Muscle of back (tissue), 3 donors: ENCODE measurements at regions not wholly inside any gene's neighbourhood (a gene's known extent, or its start where the extent isn't known, plus 50 kb on each side); places are given as distances from the start of the nearest gene placed in this dataset.
"Not testable (repeated sequence)": the region's sequence is repeated elsewhere in the genome, so short reads cannot be mapped to it uniquely, and the experiment has no call there.

ENCODE experiments used
- DNase-seq, 3 donors: peaks; one replicate each; pipeline versions ENCODE4 v3.0.0 to v3.0.0-alpha.2; 2013

DNA sequence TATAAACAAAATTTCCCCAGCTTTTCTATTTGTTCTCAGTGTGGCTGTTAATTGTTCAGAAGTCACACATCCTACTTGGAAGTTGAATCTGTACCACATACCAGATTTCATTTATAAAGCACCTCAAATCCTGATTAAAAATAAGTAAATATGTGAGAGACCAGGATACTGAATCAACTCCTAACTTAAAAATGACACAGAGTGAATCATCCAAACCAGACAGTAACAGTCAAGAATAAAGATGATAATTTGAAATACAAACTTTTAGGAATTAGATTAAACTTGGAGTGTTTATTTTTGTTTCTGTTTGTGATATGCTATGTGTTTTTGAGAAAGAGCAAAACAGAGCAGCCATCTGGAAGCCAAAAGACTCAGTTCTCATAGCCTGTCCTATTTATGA, 633.2 kb upstream of the RORB start:
- no peak for DNase-seq

DNA sequence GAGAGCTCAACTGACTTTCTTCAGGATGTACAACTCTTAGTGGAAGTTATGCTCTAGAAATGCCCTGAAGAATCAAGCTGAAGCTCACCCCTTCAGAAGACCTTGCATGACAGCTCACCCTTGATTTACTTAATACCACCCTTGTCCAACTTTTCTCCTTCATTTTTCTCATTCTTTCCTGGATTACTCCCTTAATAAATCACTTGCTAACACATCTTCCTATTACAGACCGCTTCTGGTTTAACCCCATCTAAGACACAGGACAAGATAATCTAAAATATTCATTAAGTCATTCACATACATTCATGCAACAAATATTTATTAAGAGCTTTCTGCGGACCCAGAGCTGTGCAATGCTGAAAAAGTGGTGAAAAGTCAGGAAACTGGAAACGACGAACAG, 630.7 kb upstream of the RORB start:
- DNase-seq = no peak

DNA sequence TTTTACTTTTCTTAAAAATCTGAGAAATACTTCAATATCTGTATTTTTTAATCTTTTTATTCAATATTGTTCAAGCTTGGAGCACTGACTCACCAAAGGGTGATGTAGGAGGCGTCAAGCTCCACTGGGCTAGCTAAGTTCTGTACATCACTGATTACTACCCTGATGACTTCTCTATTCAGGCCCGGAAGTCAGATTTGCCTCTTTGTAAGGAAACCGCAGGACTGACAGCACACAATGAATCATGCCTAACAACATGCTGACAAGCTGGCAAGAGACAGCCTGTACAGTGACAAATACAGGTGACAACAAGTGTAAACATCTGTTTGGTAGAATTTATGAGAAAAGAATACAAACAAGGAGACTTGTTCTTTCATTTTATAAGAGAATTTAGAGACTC, 627.9 kb upstream of the RORB start:
- peak in 2 of 3 donors; percentile 0 to 1 for DNase-seq

DNA sequence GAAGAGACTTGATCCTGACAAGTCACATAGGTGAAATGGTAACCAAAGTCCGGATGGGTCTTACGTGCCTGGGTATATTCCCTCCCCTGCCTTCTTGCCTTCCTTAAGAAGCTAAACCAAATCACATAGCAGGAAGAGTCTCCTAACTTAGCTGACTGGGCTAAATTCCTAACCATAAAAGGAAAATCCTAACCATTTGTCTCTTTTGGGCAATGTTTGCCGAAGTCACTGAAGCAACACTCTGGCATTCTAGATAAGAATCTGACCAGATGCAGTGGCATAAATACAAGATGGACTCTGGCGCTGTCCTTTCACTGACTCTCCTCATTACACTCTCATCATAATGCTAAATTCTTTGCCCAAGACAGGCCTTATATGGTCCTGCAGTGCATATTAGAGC, 625.5 kb upstream of the RORB start:
- DNase-seq = no peak

DNA sequence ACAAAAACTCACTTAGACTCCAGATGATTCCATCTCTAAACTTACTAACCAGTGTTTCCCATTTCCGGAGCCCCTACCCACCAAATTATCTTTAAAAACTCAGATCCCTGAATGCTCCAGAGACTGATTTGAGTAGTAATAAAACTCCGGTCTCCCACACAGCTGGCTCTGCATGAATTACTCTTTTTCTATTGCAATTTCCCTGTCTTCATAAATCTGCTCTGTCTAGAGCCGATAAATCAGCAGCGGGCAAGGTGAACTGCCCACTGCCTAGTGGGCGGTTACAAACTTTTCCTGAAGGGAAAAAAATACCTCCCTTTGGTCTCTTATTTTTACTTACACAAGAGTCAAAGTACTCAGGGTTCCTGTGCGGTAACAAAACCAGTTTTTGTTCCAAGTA, 624.4 kb upstream of the RORB start:
- no peak for DNase-seq

DNA sequence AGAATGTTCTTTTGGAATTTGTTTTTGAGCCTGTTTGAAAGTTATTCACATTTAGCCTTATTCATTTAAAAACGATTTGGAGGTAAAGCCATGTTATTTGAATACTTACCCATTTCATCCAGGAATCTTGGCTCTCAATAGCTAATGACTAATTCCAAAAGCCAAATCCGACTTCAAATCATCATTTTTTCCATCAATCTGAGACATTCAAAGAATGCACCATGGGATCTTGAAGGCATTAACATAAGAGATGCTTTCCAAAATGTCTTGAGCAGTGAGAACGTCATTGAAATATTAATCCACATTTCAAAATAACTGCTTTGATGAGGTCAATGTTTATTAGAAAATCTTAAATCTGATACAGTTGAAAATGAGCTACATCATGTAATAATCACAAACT, 617.0 kb upstream of the RORB start:
- peak; percentile 9 to 56 (median 49) for DNase-seq

DNA sequence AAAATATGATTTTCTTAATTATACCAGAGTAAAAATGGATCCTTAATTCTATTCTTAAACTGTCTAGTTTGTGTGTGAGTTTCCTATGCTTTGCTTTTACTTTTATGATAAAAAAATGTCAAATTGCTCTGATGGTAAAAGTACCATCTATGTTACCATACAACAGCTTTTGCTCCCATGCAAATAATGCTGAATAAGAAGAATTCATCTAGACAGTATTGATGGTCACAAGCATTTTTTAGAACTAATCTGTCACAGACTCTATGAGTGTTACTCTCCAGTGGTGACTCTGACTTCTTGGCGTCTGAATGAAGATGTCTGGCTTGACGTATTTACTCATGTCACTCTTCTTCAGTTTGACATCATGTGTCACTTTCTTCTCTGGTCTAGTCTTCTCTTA, 608.1 kb upstream of the RORB start:
- DNase-seq = no peak

DNA sequence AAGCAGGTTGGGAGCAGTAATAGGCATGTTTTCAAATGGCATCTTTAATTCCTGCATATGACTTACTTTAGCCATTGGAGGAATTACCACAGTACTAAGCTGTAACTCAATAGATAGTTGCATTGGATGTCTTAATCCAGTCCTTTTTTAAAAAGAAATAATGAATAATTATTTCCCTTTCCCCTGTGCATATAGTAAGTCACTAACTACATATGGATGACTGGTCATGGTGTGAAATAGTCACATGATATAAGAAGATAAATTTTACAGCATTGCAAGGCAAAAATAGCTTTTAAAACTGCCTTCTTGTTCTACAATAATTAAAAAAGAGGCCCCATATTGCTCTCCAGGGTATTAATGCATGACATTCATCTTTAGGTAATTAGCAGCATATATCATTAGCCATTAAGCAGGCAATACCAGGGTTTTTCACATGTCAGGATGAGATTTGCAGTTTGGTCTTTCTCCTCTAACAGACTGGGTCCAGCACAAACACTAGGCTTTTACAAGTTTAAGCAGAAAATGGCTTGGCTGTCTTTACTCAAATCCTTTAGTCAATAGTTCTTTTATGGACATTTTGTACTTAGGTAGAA, 606.4 kb upstream of the RORB start:
- no peak for DNase-seq

DNA sequence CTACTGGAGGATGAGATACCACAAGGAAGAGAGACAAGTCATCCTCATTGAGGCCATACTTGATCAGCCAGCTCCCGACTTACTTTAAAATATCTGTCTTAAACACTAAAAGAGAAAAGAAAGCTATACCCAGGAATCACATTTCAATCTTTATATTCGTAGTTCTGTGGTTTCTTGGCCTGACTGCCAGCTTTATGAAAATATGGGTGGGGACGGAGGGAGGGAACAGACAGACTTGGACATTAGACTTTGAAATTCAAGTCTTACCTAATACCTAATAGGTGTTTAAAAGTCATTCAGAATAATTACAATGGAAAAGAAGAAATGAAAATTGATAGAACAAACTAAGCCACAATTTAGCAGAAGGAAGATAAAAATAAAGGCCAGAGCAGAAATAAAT, 604.8 kb upstream of the RORB start:
- DNase-seq = no peak

DNA sequence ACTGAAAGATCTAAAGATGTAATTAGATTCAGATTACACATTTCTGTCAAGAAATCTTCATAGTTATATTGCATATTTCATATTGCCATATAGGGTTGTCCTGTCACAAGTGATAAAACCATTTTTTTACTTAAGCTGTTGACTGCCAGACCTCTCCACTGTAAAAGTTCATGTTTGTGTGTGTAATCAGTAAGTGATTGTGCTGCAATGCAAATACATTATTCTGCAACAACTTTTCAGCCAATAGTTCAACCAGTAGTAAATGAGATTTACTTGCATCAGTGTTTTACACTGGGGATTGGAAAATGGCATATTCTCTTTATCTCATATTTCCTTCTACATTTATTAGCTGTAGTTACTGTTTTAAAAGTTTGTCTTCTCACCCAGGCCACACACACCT, 603.9 kb upstream of the RORB start:
- DNase-seq = no peak

DNA sequence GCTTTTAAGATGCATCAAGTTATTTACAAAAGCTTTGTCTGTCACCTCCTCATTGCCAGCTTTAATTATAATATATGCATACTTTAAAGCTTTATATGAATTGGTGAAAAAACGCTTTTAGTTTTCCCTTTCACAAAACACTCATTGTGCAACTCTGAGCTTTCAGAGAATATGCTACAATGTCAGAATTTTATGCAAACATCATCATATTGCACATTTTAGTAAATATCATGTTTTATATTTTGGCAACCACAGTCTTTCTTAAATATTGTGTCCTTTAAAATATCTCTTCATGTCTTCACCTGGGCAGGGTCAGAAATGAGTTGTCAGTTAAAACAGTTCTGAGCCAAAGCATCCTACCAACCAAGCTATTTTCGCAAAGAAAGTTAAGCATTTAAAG, 601.1 kb upstream of the RORB start:
- no peak for DNase-seq

DNA sequence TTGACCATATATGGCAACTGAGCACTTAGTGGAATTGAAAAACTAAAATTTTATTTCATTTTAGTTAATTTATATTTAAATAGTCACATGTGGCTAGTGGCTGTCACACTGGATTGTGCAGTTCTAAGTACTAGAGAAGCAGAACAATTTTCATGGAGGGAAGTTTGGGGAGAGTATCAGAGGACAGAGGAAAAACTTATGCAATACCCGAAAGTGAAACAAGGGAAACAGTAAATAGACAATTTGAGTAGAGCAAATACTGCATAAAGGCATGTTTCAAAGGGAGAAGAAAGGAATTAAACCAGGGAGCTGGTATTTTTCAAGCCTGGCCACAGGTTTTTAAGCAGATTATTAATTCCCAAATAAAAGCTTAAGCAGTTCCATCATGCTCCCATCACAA, 590.5 kb upstream of the RORB start:
- peak in 1 of 3 donors; percentile 2 for DNase-seq

DNA sequence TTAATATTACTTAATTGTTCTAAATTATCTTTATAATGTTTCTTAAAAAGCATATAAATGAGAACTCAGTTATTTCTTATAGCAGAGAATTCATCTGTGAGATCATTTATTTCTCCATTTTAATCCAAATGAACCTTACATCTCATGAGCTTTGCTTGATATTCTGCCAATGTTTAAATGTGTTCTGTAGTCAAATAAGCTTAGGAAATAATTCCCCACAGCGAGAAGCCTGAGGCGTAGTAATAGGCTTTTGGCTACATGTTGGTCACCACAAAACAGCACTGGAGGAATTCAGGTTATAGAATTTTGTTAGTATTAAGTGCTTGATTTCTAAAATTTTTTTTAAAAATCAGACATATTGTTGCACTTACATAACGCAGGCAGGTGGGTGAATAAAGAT, 585.3 kb upstream of the RORB start:
- peak in 2 of 3 donors; percentile 6 to 7 for DNase-seq

DNA sequence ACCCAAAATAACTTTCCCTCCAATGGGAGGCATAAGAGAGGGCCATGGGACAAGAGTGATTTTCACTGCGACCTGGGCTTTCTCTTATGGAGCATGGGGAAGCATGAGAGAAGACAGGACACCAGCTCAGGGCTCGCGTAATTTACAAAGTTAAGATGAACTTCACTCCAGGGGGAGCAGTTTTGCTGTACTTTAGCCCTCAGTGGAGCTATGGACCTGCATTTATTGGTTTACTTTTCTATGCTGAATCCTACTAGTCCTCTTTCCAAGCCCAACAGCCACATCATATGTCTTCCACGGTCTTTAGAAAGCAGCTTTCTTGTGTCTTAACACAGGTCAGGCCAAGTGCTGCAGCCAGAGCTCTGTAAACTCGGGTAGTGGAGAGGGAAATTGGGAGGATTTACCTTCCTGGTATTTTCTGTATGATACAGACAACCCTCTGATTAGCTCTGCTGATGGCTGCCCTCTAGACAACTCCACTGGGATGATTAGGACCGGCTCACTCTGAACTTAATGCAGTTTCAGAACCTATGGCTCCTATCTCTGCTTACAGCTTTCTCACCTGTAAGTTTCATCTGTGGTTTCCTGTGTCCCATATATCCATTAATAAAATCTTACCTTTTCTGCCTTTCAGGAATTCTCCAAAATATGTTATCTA, 581.0 kb upstream of the RORB start:
- DNase-seq = peak in 1 of 3 donors; percentile 1

DNA sequence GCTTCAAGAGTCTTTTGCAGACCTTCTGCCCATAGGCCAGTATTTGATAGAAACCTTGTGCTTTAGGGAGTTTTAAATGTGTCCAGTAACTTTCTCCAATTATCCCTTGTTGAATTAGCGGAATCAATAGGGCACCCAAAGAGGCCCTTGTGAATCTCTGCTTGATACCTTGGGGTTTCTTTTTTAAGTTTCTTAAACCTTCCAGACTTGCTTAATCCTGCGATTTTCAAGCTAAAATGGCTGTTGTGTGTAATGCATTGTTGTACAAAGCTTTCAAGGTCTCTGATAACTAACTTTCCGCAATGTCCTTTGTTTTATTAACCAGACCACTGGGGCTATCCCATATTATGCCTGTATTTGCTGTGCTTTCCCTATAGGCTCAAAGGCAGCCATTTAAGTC, 577.4 kb upstream of the RORB start:
- no peak for DNase-seq

DNA sequence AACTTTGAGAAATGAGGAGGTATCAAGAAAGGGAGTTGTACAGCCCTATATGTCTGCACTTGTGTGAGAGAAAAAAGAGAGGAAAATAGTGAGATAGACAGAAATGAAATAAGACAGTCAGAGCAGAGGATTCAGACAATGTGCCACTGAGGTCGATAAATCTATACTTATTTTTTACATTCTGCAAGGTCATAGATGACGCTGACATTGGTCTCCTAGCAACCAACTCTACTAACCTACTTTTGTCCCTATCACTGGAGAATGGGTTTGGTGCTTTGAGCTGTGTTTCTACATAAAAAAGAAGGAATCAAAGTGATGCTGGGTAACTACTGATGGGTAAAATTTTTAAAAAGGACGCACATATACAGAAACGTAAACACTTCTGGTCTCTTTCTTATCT, 573.3 kb upstream of the RORB start:
- no peak for DNase-seq

DNA sequence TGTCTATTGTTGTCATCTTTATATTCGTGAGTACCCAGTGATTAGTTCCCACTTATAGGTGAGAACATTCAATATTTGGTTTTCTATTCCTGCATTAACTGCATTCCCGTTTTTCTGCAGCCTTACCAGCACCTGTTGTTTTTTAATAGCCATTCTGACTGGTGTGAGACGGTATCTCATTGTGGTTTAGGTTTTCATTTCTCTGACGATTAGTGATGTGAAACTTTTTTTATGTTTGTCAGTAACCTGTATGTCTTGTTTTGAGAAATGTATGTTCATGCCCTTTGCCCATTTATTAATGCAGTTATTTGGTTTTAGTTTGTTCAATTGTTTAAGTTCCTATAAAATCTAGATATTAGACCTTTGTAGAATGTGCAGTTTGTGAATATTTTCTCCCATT, 546.0 kb upstream of the RORB start:
- DNase-seq = no peak

DNA sequence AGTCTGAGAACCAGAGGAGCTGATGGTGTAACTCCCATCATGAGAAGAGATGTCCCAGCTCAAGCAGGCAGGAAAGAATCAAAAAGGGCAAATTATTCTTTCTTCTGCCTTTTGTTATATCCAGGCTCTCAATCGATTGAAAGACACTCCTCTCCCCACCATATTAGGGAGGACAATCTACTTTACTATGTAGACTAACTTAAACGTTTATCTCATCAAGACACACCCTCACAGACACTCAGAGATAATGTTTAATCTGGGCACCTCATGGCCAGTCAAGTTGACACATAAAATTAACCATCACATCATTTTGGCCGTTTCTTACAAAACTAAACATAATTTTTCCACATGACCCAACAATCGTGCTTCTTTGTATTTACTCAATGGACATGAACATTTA, 534.3 kb upstream of the RORB start:
- DNase-seq = no peak

DNA sequence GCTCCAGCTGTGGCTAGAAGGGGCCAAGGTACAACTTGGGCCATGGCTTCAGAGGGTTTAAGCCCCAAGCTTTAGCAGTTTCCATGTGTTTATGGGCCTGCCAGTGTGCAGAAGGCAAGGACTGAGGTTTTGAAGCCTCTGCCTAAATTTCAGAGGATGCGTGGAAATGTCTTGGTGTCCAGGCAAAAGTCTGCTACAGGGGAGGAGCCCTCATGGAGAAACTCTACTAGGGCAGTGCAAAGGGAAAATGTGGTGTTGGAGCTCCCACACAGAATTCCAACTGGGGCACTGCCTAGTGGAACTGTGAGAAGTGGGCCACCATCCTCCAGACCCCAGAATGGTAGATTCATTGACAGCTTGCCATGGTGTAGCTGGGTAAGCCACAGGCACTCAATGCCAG, 527.2 kb upstream of the RORB start:
- DNase-seq = no peak

DNA sequence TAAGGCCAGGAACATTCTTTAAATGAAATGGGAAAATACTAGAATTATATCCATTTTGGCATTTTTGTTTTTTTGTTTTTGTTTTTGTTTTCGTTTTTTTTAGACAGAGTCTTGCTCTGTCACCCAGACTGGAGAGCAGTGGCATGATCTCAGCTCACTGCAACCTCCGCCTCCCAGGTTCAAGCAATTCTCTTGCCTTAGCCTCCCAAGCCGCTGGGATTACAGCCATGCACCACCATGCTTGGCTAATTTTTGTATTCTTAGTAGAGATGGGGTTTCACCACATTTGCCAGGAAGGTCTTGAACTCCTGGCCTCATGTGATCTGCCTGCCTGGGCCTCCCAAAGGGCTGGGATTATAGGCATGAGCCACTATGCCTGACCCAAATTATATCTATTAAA, 520.7 kb upstream of the RORB start:
- not testable (repeated sequence) for DNase-seq

DNA sequence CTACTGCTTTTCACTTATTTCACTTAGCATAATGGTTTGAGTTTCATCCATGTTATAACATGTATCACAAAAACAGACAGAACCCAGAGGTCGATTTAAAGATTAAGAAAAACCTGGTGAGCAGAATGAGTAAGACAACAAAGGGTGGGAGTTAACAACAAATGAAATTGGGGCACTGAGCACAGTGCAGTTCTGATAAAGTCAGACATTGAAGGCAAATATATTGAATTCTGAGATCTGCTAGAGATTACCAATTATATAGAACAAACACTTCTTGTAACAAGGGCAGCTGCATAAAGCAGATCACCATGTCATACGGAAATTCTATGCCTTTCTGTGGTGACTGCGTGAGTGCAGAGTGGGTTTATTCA, 517.3 kb upstream of the RORB start:
- no peak for DNase-seq

DNA sequence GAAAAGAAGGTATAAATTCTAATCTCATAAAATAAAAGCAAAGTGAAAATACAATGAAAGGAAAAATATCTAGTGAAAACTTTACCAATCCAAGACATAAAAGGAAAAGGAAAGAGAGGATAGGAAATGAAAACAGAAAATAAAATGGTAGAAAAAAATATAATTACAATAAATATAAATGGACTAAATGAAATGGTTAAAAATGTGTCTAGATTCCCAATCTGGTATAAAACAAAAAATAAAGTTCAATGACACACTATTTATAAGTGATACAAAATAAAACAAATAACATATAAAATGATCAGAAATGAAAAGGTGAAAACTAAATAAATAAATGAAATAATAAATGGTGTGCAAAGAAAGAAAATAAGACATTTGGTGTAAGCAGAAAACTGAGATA, 516.4 kb upstream of the RORB start:
- DNase-seq = no peak

DNA sequence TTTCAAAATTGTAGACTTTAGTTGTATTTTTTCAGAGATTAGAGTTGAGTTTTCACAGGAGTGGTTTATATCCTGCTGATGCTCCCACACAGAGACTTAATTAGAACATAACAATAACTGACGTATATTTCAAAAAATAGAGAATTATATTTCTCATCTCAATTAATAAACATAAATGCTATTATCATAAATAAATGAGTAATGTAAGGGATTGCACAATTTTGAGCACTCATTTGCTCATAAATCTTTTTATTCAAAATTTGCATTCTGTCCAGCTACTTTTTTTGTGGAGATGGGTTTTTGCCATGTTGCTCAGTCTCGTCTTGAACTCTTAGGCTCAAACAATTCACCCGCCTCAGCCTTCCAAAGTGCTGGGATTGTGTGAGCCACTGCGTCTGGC, 515.7 kb upstream of the RORB start:
- no peak for DNase-seq

DNA sequence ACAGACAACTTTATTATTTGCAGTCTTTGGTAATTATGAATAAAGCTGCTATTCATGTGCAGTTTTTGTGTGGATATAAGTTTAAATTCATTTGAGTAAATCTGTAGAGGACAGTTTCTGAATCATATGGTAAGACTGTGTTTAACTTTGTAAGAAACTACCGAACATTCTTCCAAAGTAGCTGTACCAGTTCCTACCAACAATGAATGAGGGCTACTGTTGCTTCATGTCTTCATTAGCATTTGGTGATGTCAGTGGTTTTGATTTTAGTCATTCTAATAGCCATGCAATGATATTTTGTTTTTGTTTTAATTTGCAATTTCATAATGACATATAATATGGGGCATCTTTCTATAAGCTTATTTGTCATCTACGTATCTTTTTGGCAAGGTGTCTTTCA, 501.3 kb upstream of the RORB start:
- no peak for DNase-seq
